Right kidney (tissue), 1 donor: ENCODE measurements at regions not wholly inside any gene's neighbourhood (a gene's known extent, or its start where the extent isn't known, plus 50 kb on each side); places are given as distances from the start of the nearest gene placed in this dataset.
"Not testable (repeated sequence)": the region's sequence is repeated elsewhere in the genome, so short reads cannot be mapped to it uniquely, and the experiment has no call there.

Experiments used
- DNase-seq: peaks from one replicate; pipeline ENCODE4 v3.0.0-alpha.2; 2016

GRCh38 chr1:95778217-95778616 is 544.2 kb downstream of the RWDD3 start:
- DNase-seq: no peak

DNA sequence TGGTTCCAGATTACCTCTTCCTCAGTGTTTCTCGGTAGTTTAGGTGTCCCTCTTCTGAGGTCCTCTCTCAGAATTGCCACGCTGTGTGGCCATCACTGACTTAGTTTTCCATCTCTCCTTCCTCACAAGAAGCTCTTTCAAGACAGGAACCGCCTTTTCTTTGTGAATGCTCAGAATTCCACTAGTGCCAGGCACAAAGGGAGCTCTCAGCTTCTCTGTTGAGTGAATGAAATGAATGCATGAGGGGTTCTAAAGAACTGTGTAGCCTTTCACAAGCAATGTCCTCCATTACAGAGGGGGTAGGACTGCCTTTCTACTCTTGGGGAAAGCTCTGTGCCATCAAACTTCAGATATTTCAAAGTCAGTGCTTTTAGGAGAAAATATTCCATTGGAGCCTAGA is 546.8 kb downstream of the RWDD3 start:
- no peak for DNase-seq

GRCh38 chr1:95790136-95790535 is 556.1 kb downstream of the RWDD3 start:
- DNase-seq: peak; percentile 3

GRCh38 chr1:95793893-95794292 is 559.9 kb downstream of the RWDD3 start:
- no peak for DNase-seq

DNA sequence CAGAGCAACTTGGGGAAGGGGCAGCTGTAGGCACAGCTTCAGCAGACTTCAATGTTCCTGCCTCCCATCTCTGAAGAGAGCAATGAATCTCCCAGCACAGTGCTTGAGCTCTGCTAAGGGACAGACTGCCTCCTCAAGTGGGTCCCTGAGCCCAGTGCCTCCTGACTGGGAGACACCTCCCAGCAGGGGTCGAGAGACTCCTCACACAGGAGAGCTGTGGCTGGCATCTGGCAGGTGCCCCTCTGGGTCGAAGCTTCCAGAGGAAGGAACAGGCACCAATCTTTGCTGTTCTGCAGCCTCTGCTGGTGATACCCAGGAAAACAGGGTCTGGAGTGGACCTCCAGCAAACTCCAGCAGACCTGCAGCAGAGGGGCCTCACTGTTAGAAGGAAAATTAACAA is 563.8 kb downstream of the RWDD3 start:
- not testable (repeated sequence) for DNase-seq

- no peak for DNase-seq
Observed at GRCh38 chr1:95806171-95806570, 572.2 kb downstream of the RWDD3 start.

- DNase-seq: no peak
Observed at GRCh38 chr1:95809391-95809790, 575.4 kb downstream of the RWDD3 start.

- DNase-seq: no peak
Observed at GRCh38 chr1:95815511-95815910, 581.5 kb downstream of the RWDD3 start.

GRCh38 chr1:95829556-95829955 is 595.5 kb downstream of the RWDD3 start:
- no peak for DNase-seq

GRCh38 chr1:95832370-95832769 is 598.4 kb downstream of the RWDD3 start:
- DNase-seq: no peak

DNA sequence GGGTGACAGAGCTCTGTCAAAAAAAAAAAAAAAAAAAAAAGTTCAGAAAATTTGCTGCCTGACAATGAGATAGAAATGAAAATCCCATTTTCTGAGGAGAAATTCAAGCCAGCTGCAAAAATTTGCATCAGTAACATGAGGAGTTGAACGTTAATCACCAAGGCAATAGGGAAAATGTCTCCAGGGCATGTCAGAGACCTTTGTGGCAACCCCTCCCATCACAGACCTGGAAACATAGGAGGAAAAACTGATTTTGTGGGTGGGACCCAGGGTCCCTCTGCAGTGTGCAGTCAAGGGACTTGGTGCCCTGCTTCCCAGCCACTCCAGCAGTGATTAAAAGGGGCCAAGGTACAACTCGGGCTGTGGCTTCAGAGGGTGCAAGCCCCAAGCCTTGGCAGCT is 615.4 kb downstream of the RWDD3 start:
- no peak for DNase-seq

DNA sequence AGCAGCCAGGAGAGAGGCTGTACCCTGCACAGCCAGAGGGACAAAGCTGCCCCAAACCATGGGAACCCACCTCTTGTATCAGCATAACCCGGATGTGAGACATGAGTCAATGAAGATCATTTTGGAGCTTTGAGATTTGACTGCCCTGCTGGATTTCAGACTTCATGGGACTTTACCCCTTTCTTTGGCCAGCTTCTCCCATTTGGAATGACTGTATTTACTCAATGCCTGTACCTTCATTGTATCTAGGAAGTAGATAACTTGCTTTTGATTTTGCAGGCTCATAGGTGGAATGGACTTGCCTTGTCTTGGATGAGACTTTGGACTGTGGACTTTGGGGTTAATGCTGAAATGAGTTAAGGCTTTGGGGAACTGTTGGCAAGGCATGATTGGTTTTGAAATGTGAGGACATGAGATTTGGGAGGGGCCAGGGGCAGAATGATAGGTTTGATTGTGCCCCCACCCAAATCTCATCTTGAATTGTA is 616.2 kb downstream of the RWDD3 start:
- no peak for DNase-seq

GRCh38 chr1:95850763-95851162 is 616.8 kb downstream of the RWDD3 start:
- DNase-seq: no peak

GRCh38 chr1:95852483-95853070 is 618.6 kb downstream of the RWDD3 start:
- DNase-seq: no peak

DNA sequence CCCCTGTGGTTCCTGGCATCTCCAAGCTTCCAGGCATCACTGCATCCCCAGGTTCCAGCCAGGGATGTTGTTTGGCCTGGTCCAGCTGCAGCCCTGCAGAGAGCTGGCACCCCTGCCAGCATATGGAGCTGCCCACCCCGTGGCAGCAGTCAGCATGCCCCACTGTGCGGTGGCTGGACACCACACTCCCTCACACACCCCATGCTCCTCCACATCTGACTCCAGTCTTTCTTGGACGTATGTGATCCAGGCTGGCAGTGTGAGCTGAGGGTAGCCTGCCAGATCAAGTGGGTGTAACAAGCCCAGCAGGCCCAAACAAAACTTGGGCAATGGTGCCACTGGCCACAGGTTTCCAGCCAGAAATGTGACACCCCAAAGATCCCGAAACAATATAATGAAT is 620.4 kb downstream of the RWDD3 start:
- DNase-seq: no peak

DNA sequence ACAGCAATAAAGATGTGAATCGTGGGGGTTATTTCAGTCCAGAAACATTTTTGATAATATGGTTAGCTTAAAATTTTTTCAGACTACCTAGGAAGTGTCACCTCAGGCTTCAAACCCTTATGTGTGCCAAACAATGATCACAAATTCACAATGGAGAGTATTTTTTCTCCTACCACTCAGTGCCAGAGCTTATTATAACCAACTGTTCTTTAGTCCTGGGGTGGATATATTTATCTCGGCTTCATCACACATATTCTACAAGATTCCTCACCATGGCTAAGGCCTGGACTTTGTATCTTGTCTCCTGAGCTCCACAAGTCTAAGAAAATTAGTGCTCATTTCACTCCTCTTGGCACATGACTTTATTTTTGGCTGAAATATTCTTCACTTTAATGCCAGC is 629.1 kb downstream of the RWDD3 start:
- DNase-seq: no peak

DNA sequence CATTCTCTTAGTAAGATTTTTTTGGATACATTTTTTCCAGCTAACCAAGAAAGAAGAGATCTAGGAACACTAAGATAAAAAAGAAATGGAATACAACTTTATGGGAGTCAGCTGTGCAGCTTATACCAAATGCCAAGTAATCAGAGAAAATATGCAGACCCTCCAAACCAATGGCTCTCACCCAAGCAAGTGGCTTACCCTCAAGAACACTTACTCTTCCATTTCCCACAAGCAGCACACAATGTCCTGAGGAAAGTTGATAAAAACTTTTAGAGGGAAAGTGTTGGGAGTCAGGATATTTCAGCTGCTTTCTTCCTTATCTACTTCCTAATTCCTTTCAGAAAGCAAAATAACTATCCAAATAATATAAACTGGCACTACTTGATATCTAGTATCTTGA is 631.8 kb downstream of the RWDD3 start:
- DNase-seq: no peak

DNA sequence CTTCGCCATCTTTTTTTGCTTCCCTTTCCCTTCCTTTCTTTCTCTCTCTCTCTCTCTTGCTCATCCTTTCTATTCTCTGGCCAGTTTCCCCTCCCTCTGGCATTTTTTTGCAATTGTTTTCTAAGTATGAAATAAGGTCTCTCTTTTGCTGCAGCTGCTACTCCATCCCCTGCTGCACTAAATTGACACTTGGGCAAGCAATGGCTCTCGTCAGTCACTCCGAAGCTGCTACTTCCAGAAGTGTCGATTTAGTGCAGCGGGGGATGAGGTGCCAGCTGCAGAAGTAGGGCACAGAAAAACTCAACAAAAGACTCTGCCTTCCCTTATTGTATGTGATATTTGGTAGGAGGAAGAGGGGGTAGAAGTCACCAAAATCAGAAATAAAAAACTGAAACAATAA is 642.3 kb downstream of the RWDD3 start:
- no peak for DNase-seq

GRCh38 chr1:95879498-95880050 is 645.6 kb downstream of the RWDD3 start:
- no peak for DNase-seq

DNA sequence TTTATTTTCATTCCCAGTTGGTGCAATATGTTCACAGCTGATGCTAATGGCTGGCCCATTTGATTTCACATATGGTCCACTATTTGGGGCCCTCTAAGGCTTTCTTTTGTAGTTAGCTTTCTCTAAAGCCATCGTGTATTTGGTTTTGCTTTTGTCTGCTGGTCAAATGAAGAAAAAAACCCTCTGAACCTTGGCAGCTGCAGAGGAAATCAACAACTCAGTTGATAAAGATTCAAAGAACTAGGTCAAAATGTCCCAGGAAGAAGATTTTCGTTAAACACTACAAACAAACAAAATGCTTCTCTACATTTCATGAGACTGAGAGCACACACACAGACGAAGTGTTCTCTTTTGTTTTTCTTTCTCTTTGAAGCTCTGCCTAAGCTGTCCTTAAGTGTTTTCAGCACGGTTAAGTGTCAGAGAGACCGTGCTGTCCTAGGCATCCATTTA is 655.0 kb downstream of the RWDD3 start:
- DNase-seq: no peak

DNA sequence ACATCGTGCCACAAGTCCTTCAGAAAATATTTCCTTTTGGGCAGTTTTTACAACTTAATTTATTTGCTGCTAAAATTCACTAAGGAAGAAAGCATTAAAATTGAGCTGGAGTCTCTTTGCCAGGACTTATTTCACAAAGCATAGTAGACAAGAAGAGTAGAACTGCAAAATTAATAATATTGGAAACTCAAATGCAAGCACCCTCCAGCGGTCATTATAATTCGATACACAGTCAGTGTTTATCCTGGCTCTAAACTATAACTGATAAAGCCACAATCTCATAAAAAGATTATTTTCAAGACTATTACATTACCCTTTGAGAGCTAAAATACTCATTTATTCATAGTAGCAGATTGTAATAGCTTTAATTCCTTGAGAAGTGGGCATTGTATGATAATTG is 655.4 kb downstream of the RWDD3 start:
- no peak for DNase-seq

- no peak for DNase-seq
Observed at GRCh38 chr1:95893921-95894320, 659.9 kb downstream of the RWDD3 start.

- DNase-seq: no peak
Observed at GRCh38 chr1:95903060-95903459, 669.0 kb downstream of the RWDD3 start.

- DNase-seq: no peak
Observed at GRCh38 chr1:95905818-95906395, 671.9 kb downstream of the RWDD3 start.
